ENCODE measurements at regions not wholly inside any gene's neighbourhood (a gene's known extent, or its start where the extent isn't known, plus 50 kb on each side); places are given as distances from the start of the nearest gene placed in this dataset.

GRCh38 chr17:72587773-72588511, 467.1 kb downstream of the SOX9 start:
- Histone ChIP-seq H3K27me3 (peaks cover 8 to 12% of the 10 kb centered on the region in 2 donors), H3K9me3 (no peaks in the 10 kb centered on the region), H3K36me3 (no peaks in the 10 kb centered on the region), H3K27ac (no peak overlapping the region), H3K4me1 (peaks cover 0 to 17% of the 10 kb centered on the region in 2 donors), H3K4me3 (no peak overlapping the region)
- DNase-seq (ENCODE audit: low spot score), result no peak
- TF ChIP-seq CTCF (IDR thresholded peaks at IDR 0.05), result no peak

GRCh38 chr17:72588561-72588960, 467.7 kb downstream of the SOX9 start:
- DNase-seq (ENCODE audit: low spot score), result no peak
- Histone ChIP-seq H3K4me3 (no peak overlapping the region), H3K9me3 (no peaks in the 10 kb centered on the region), H3K4me1 (peaks cover 0 to 18% of the 10 kb centered on the region in 2 donors), H3K27ac (no peak overlapping the region), H3K27me3 (peaks cover 9 to 12% of the 10 kb centered on the region in 2 donors), H3K36me3 (no peaks in the 10 kb centered on the region)
- no peak for TF ChIP-seq CTCF (IDR thresholded peaks at IDR 0.05)

GRCh38 chr17:72588961-72589360, 468.1 kb downstream of the SOX9 start:
- H3K4me3 ChIP-seq, result no peak overlapping the region
- H3K9me3 ChIP-seq, result no peaks in the 10 kb centered on the region
- H3K27ac ChIP-seq, result no peak overlapping the region
- H3K4me1 ChIP-seq, result peaks cover 0 to 18% of the 10 kb centered on the region in 2 donors
- peaks cover 9 to 12% of the 10 kb centered on the region in 2 donors for H3K27me3 ChIP-seq
- H3K36me3 ChIP-seq, result no peaks in the 10 kb centered on the region
- TF ChIP-seq CTCF (IDR thresholded peaks at IDR 0.05), result no peak
- DNase-seq (ENCODE audit: low spot score), result no peak

GRCh38 chr17:72590382-72590781, 469.6 kb downstream of the SOX9 start:
- DNase-seq (ENCODE audit: low spot score), result no peak
- peak overlapping the region in 1 of 2 donors; percentile 56 for H3K4me3 ChIP-seq
- peaks cover 9 to 12% of the 10 kb centered on the region in 2 donors for H3K27me3 ChIP-seq
- H3K36me3 ChIP-seq, result no peaks in the 10 kb centered on the region
- no peaks in the 10 kb centered on the region for H3K9me3 ChIP-seq
- H3K4me1 ChIP-seq, result peaks cover 0 to 18% of the 10 kb centered on the region in 2 donors
- no peak overlapping the region for H3K27ac ChIP-seq
- TF ChIP-seq CTCF (IDR thresholded peaks at IDR 0.05), result no peak

GRCh38 chr17:72590882-72591281, 470.1 kb downstream of the SOX9 start:
- Histone ChIP-seq H3K27me3 (peaks cover 9 to 12% of the 10 kb centered on the region in 2 donors), H3K4me3 (peak overlapping the region; percentile 3 to 56), H3K27ac (no peak overlapping the region), H3K4me1 (peaks cover 0 to 18% of the 10 kb centered on the region in 2 donors), H3K36me3 (no peaks in the 10 kb centered on the region), H3K9me3 (no peaks in the 10 kb centered on the region)
- no peak for TF ChIP-seq CTCF (IDR thresholded peaks at IDR 0.05)
- DNase-seq (ENCODE audit: low spot score), result no peak
